Activated naive CD8-positive, alpha-beta T cell treated with anti-CD3 and anti-CD28 coated beads for 36 hours (primary cell): ENCODE measurements at regions not wholly inside any gene's neighbourhood (a gene's known extent, or its start where the extent isn't known, plus 50 kb on each side); places are given as distances from the start of the nearest gene placed in this dataset.

Experiments
- DNase-seq: peaks from one replicate; pipeline ENCODE4 v3.0.0; 2021
- H3K27ac Mint-ChIP-seq: one replicate; pipeline ENCODE4 v1.8.0; 2022; ENCODE audit warnings: mild to moderate bottlenecking, moderate library complexity, mixed read lengths
- H3K27me3 Mint-ChIP-seq: one replicate; pipeline ENCODE4 v1.8.0; 2022; ENCODE audit warnings: mild to moderate bottlenecking, mixed read lengths
- H3K36me3 Mint-ChIP-seq: one replicate; pipeline ENCODE4 v1.8.0; 2021; ENCODE audit warnings: mild to moderate bottlenecking, mixed read lengths
- H3K4me1 Mint-ChIP-seq: one replicate; pipeline ENCODE4 v1.8.0; 2021; ENCODE audit warnings: mixed read lengths
- H3K4me3 Mint-ChIP-seq: one replicate; pipeline ENCODE4 v1.8.0; 2022; ENCODE audit warnings: mild to moderate bottlenecking, moderate library complexity, mixed read lengths
- H3K9me3 Mint-ChIP-seq: one replicate; pipeline ENCODE4 v1.8.0; 2022; ENCODE audit warnings: mixed read lengths

- DNase-seq, result no peak
- Mint-ChIP-seq H3K27ac (no peak overlapping the region), H3K36me3 (no peaks in the 10 kb centered on the region), H3K4me1 (no peaks in the 10 kb centered on the region), H3K4me3 (no peak overlapping the region), H3K27me3 (peaks cover 6% of the 10 kb centered on the region), H3K9me3 (peaks cover 3% of the 10 kb centered on the region)
These were observed 60.2 kb upstream of the STARD4 start for GRCh38 chr5:111572561-111572960.

- peaks cover 5% of the 10 kb centered on the region for H3K36me3 Mint-ChIP-seq
- no peaks in the 10 kb centered on the region for H3K4me1 Mint-ChIP-seq
- no peak overlapping the region for H3K4me3 Mint-ChIP-seq
- no peak overlapping the region for H3K27ac Mint-ChIP-seq
- peaks cover 11% of the 10 kb centered on the region for H3K9me3 Mint-ChIP-seq
- peaks cover 8% of the 10 kb centered on the region for H3K27me3 Mint-ChIP-seq
- no peak for DNase-seq
These were observed 50.9 kb upstream of the STARD4 start for GRCh38 chr5:111563031-111563822.

GRCh38 chr5:111562561-111562960, 50.2 kb upstream of the STARD4 start:
- H3K4me3 Mint-ChIP-seq, result no peak overlapping the region
- DNase-seq, result no peak
- peaks cover 8% of the 10 kb centered on the region for H3K27me3 Mint-ChIP-seq
- H3K4me1 Mint-ChIP-seq, result no peaks in the 10 kb centered on the region
- peaks cover 5% of the 10 kb centered on the region for H3K36me3 Mint-ChIP-seq
- no peak overlapping the region for H3K27ac Mint-ChIP-seq
- H3K9me3 Mint-ChIP-seq, result peaks cover 11% of the 10 kb centered on the region
